ENCODE measurements at regions not wholly inside any gene's neighbourhood (a gene's known extent, or its start where the extent isn't known, plus 50 kb on each side); places are given as distances from the start of the nearest gene placed in this dataset.

GRCh38 chr3:118181274-118181673, 853.4 kb downstream of the IGSF11 start:
- TF ChIP-seq POLR2A (IDR thresholded peaks at IDR 0.05; ENCODE audit: low read length) (no peak), GATA1 (IDR thresholded peaks at IDR 0.05; ENCODE audit: low read depth, low read length) (no peak)
